ENCODE measurements at regions not wholly inside any gene's neighbourhood (a gene's known extent, or its start where the extent isn't known, plus 50 kb on each side); places are given as distances from the start of the nearest gene placed in this dataset.
"Not testable (repeated sequence)": the region's sequence is repeated elsewhere in the genome, so short reads cannot be mapped to it uniquely, and the experiment has no call there.

GRCh38 chr13:50464349-50465251 is 378.9 kb downstream of the DLEU7 start:
- DNase-seq (ENCODE audit: low spot score) = no peak
- no peak for ATAC-seq (ENCODE audit: low FRiP score)

GRCh38 chr13:50466456-50466855 is 377.0 kb downstream of the DLEU7 start:
- DNase-seq (ENCODE audit: low spot score) = no peak
- no peak for TF ChIP-seq CTCF (IDR thresholded peaks at IDR 0.05)
- no peak for ATAC-seq (ENCODE audit: low FRiP score)

More at GRCh38 chr13:50464349-50465251, 378.9 kb downstream of the DLEU7 start:
- TF ChIP-seq CTCF (IDR thresholded peaks at IDR 0.05) = no peak

DNA sequence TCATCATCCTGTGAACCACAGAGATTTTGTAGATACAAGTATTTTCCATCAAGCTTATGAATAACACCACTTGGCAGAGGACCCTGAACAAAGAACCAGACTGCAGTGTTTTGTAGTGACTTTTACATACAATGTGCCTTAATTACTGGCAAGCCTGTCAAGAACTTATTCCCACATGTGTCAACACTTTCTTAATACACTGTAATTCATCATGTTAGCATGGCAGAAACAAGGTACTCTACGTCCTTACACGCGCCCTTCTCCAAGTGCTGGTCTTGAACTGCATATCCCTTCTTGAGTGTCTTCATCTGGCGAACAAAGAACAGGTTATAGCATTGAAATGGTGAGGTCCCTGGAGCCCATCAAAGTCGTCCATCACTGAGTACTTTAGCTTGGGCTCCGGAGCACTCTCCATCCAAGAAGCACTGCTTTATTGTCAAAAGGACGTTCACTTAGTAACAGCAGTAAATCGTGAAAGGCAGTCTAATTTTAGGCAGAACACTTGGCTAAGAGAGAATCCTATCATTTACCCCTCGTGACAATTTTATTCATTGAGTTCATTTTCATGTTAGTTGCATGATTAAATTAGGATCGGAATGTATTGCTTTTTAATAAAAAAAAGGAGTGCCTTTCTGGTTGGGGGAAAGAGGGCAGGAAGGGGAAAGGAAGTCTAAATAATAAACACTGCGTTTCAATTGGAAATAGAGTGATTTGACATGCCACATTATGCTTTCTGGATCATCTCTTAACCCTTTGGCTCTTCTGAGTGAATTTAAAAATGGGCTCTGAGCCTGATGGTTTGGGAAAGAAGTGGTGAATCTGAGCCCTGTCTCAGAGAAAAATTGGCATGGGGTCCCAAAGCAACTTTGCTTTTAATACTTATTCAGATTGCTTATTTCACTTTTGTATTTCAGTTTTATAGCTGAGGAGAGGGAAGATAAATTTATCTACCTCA is 376.1 kb downstream of the DLEU7 start:
- no peak for TF ChIP-seq CTCF (IDR thresholded peaks at IDR 0.05)
- no peak for DNase-seq (ENCODE audit: low spot score)
- no peak for ATAC-seq (ENCODE audit: low FRiP score)

DNA sequence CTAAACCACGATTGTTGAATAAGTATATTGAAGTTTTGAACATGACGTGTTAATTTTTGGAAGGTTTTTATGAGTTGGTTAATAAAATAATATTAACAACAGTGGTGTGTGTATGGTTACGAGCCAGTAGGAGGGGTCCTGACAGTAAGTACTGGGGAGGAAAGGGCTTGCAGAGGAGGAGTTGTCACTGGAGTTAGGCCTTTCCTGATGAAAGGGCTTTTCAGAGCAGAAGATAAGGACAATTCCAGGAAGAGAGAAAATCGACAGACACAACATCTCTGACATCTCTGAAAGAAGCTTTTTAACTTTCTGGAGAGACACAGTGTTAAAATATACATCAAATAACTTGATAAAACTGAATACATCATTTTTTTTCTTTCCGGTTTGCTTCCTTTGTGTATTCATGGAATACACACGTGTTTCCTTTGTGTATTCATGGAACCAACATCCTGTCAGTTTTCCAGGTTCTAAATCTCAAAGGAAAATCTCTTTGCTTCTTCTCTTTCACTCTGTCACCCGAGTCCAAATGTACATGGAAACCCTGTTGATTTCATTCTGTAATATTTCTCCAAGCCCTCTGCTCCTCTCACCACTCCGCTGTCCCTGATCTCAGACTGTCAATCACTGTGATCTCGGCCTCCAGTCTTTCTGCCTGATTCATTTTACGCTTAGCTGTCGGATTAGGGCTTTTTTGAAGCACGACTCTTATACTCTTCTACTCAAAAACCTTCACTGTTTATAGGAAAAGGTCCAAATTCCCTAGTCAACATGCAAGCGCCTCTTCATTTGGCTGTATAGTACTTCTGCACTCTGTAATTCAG is 374.4 kb downstream of the DLEU7 start:
- no peak for ATAC-seq (ENCODE audit: low FRiP score)
- TF ChIP-seq CTCF (IDR thresholded peaks at IDR 0.05) = no peak

GRCh38 chr13:50473050-50473449 is 370.4 kb downstream of the DLEU7 start:
- DNase-seq (ENCODE audit: low spot score); ATAC-seq (ENCODE audit: low FRiP score): not testable (repeated sequence)

More for the DNA sequence above, 374.4 kb downstream of the DLEU7 start:
- no peak for DNase-seq (ENCODE audit: low spot score)

GRCh38 chr13:50474088-50474662 is 369.3 kb downstream of the DLEU7 start:
- DNase-seq (ENCODE audit: low spot score) (no peak), ATAC-seq (ENCODE audit: low FRiP score) (no peak)
- no peak for TF ChIP-seq CTCF (IDR thresholded peaks at IDR 0.05)
